Karpas-422 (cell line): ENCODE measurements at regions not wholly inside any gene's neighbourhood (a gene's known extent, or its start where the extent isn't known, plus 50 kb on each side); places are given as distances from the start of the nearest gene placed in this dataset.

Source experiments
- DNase-seq: peaks from one replicate; pipeline ENCODE4 v3.0.0-alpha.2; 2015
- H2AFZ ChIP-seq: fragments of 200-600 bp; sonication (generic); 2 replicates; pipeline ENCODE4 v1.6.1; 2014; ENCODE audit warnings: antibody characterized with exemption, low read length, mixed read lengths
- H3K27ac ChIP-seq: fragments of 200-600 bp; sonication (generic); 2 replicates; pipeline ENCODE4 v1.5.1; 2014; ENCODE audit warnings: mild to moderate bottlenecking, low read length, moderate library complexity
- H3K27me3 ChIP-seq: fragments of 200-600 bp; sonication (generic); 2 replicates; pipeline ENCODE4 v1.6.1; 2014; ENCODE audit warnings: low read length, mixed read lengths
- H3K36me3 ChIP-seq: fragments of 200-600 bp; sonication (generic); 2 replicates; pipeline ENCODE4 v1.6.1; 2014; ENCODE audit warnings: low read length, mixed read lengths; ENCODE audit not compliant: insufficient read depth
- H3K4me1 ChIP-seq: fragments of 200-600 bp; sonication (generic); 2 replicates; pipeline ENCODE4 v1.6.1; 2014; ENCODE audit warnings: mild to moderate bottlenecking, low read length, mixed read lengths
- H3K4me2 ChIP-seq: fragments of 200-600 bp; sonication (generic); 2 replicates; pipeline ENCODE4 v1.6.1; 2014; ENCODE audit warnings: low read length, low read depth, mild to moderate bottlenecking; ENCODE audit not compliant: poor library complexity, severe bottlenecking
- H3K4me3 ChIP-seq: fragments of 200-600 bp; sonication (generic); 2 replicates; pipeline ENCODE4 v1.5.1; 2014; ENCODE audit warnings: mild to moderate bottlenecking, antibody characterized with exemption, low read length, mixed read lengths
- H3K79me2 ChIP-seq: fragments of 200-600 bp; sonication (generic); 2 replicates; pipeline ENCODE4 v1.6.1; 2014; ENCODE audit warnings: mild to moderate bottlenecking, low read length, mixed read lengths
- H3K9ac ChIP-seq: fragments of 200-600 bp; sonication (generic); 2 replicates; pipeline ENCODE4 v1.6.0; 2014; ENCODE audit warnings: low read length
- H3K9me2 ChIP-seq: fragments of 200-600 bp; sonication (generic), shearing (Covaris generic); replicated peaks from 2 replicates; pipeline ENCODE4 v1.6.0; 2014; ENCODE audit warnings: mild to moderate bottlenecking, low read length, moderate library complexity; ENCODE audit not compliant: insufficient read depth
- H3K9me3 ChIP-seq: fragments of 300-700, 200-600 bp; sonication (generic); 2 replicates; pipeline ENCODE4 v1.6.1; 2014; ENCODE audit warnings: low read length, mixed read lengths
- H4K20me1 ChIP-seq: fragments of 200-600 bp; sonication (generic); 2 replicates; pipeline ENCODE4 v1.6.1; 2014; ENCODE audit warnings: mild to moderate bottlenecking, antibody characterized with exemption, low read length, low read depth; ENCODE audit not compliant: insufficient read depth

DNA sequence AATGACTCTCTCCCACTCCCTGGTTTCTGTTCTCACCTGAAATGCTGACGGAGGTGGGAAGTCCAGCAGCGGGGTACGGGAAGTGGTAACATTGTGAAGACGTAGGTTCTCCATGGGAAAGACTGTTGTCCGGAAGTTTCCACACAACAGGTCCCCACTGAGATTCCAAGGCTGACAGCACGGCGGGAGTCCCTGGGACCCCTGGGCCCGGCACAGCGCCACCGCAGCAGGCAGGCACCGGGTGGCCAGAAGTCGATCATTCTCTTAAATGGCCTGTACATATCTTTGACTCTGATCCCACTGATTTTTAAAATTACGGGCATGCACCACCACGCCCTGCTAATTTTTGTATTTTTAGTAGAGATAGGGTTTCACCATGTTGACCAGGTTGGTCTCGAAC is 201.0 kb upstream of the SALL3 start:
- H3K4me1 ChIP-seq, result no peaks in the 10 kb centered on the region
- H4K20me1 ChIP-seq, result 0 out of 2 replicates have a peak, but pooled peaks cover 6% of the 10 kb centered on the region
- H3K27me3 ChIP-seq, result no peaks in the 10 kb centered on the region
- H2AFZ ChIP-seq, result no peak overlapping the region
- no peaks in the 10 kb centered on the region for H3K9me3 ChIP-seq
- DNase-seq, result no peak
- no peak overlapping the region for H3K9ac ChIP-seq
- H3K9me2 ChIP-seq, result no peaks in the 10 kb centered on the region
- no peaks in the 10 kb centered on the region for H3K36me3 ChIP-seq
- no peaks in the 10 kb centered on the region for H3K79me2 ChIP-seq
- H3K4me2 ChIP-seq, result no peak overlapping the region
- H3K27ac ChIP-seq, result no peak overlapping the region
- no peak overlapping the region for H3K4me3 ChIP-seq

GRCh38 chr18:78779996-78780718 is 199.5 kb upstream of the SALL3 start:
- Histone ChIP-seq H3K4me3 (no peak overlapping the region), H2AFZ (no peak overlapping the region), H3K27ac (no peak overlapping the region), H3K79me2 (no peaks in the 10 kb centered on the region), H3K4me1 (no peaks in the 10 kb centered on the region), H3K36me3 (no peaks in the 10 kb centered on the region), H3K9me2 (no peaks in the 10 kb centered on the region), H3K27me3 (no peaks in the 10 kb centered on the region), H4K20me1 (0 out of 2 replicates have a peak, but pooled peaks cover 6% of the 10 kb centered on the region), H3K9ac (no peak overlapping the region), H3K9me3 (no peaks in the 10 kb centered on the region), H3K4me2 (no peak overlapping the region)
- DNase-seq, result no peak

DNA sequence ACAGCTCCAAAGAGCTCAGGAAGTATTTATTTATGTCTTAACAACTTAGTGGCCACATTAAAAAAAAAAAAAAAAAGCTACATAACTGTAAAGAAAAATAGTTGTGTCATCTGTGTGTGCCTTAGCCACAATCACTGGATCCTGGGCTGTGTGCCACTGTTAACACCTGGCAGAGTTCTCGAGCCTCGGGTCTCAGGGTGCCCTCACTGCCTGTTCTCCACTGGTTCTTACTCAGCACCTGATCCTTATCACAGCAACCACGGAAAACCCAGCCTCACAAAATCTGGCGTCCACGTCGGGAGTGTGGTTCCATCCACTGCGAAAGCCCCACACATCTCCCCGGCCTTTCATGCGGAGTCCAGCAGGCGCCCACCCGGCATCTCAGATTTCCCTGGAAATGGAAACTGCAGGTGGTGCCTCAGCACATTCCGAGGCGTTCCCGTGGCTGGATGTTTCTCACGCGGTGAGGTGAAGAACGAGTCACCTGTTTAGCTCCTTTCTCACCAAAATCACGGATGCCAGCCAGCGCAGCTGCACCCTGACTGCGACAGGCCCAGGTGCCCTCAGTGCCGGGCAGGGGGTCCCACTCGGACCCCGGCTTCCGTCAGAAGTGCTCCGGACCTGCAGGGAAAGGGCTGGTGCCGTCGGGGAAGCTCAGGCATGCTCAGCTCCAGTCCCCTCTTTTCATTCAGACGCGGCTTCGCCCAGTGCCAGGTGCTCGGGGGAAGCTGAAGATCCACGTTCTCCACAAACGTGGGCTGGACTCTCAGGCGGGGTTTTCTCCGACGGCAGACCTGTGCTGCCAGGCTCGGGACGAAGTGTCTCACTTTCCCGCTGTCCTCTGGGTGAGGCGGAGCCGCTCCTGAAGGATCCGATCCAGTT is 198.7 kb upstream of the SALL3 start:
- Histone ChIP-seq H3K9ac (no peak overlapping the region), H3K9me2 (no peaks in the 10 kb centered on the region), H3K79me2 (no peaks in the 10 kb centered on the region), H3K4me3 (no peak overlapping the region), H3K27me3 (0 out of 2 replicates have a peak, but pooled peaks cover 2% of the 10 kb centered on the region), H2AFZ (no peak overlapping the region), H3K9me3 (no peaks in the 10 kb centered on the region), H4K20me1 (0 out of 2 replicates have a peak, but pooled peaks cover 6% of the 10 kb centered on the region), H3K4me1 (no peaks in the 10 kb centered on the region), H3K4me2 (no peak overlapping the region), H3K27ac (no peak overlapping the region), H3K36me3 (no peaks in the 10 kb centered on the region)
- no peak for DNase-seq

DNA sequence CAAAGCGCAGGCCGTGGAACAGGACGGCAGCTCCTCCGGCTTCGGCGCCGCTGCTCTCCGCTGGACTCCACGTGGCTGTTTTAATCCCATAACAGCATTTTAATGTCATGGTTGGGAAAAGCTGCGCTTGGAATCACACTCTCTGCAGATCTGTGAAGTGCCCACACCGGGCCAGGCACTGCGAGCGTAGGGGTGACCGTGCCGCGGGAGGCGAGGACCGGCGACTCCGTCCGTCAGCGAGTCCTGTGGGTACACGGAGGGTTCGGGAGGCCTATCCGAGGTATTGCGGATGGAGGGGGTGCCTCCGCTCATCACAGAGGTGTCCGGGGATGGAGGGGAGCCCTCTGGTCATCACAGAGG is 198.0 kb upstream of the SALL3 start:
- H3K36me3 ChIP-seq, result no peaks in the 10 kb centered on the region
- no peaks in the 10 kb centered on the region for H3K4me1 ChIP-seq
- H3K9me2 ChIP-seq, result no peaks in the 10 kb centered on the region
- H3K79me2 ChIP-seq, result no peaks in the 10 kb centered on the region
- H3K9me3 ChIP-seq, result no peaks in the 10 kb centered on the region
- no peak overlapping the region for H3K9ac ChIP-seq
- 0 out of 2 replicates have a peak, but pooled peaks cover 6% of the 10 kb centered on the region for H4K20me1 ChIP-seq
- H3K27ac ChIP-seq, result no peak overlapping the region
- H2AFZ ChIP-seq, result no peak overlapping the region
- no peak overlapping the region for H3K4me2 ChIP-seq
- no peak overlapping the region for H3K4me3 ChIP-seq
- no peak for DNase-seq
- H3K27me3 ChIP-seq, result 0 out of 2 replicates have a peak, but pooled peaks cover 2% of the 10 kb centered on the region

DNA sequence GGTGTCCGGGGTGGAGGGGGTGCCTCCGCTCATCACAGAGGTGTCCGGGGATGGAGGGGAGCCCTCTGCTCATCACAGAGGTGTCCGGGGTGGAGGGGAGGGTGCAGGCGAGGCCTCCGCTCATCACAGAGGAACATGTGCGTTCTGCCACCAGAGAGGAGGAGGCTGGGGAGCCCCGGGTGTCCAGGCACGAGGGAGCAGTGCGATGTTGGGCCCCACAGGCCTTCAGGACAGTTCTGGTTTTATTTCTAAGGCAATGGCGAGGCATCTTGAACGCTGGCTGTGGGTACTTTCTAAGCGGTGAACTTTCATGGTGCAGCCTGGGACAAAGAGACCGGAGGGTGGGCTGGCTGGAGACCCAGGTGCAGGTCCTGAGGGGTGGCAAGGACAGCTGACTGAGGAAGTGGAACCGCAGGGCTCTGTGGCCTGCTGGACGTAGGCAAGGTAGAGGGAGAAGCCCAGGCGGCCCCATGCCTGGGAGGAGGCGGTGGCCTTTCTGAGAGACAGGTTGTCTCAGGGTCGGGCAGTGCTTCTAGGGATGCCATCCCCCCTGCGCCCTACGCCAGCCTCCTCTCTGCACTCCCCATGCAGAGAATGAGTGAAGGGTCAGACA is 196.6 kb upstream of the SALL3 start:
- Histone ChIP-seq H3K4me1 (no peaks in the 10 kb centered on the region), H4K20me1 (no peaks in the 10 kb centered on the region), H3K4me3 (no peak overlapping the region), H3K9ac (no peak overlapping the region), H3K27ac (no peak overlapping the region), H2AFZ (no peak overlapping the region), H3K4me2 (no peak overlapping the region), H3K9me3 (no peaks in the 10 kb centered on the region), H3K36me3 (no peaks in the 10 kb centered on the region), H3K9me2 (no peaks in the 10 kb centered on the region), H3K27me3 (0 out of 2 replicates have a peak, but pooled peaks cover 2% of the 10 kb centered on the region), H3K79me2 (no peaks in the 10 kb centered on the region)
- no peak for DNase-seq

DNA sequence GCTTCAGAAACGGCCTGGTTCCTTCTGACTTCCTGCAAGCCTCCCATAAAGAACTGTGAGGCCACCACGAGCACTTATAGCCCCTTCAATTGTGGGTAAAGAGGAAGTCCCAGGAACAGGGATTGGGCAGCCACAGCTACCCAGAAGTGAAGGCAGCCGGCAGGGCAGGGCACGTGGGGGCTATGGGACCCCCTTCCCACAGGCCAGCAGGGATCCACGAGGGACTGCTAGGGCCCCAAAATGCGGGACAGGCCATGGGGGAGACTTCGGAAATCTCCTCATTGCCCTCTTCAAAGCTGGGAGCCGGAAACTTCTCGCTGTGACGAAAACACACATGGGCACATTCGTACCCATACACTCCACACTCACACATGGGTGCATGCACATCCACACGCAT is 196.1 kb upstream of the SALL3 start:
- Histone ChIP-seq H2AFZ (no peak overlapping the region), H3K27ac (no peak overlapping the region), H3K4me1 (no peaks in the 10 kb centered on the region), H3K9me2 (no peaks in the 10 kb centered on the region), H3K9ac (no peak overlapping the region), H3K9me3 (no peaks in the 10 kb centered on the region), H3K36me3 (no peaks in the 10 kb centered on the region), H4K20me1 (no peaks in the 10 kb centered on the region), H3K4me3 (no peak overlapping the region), H3K4me2 (no peak overlapping the region), H3K79me2 (no peaks in the 10 kb centered on the region), H3K27me3 (0 out of 2 replicates have a peak, but pooled peaks cover 2% of the 10 kb centered on the region)
- no peak for DNase-seq

- H3K79me2 ChIP-seq, result no peaks in the 10 kb centered on the region
- H2AFZ ChIP-seq, result no peak overlapping the region
- no peak overlapping the region for H3K27ac ChIP-seq
- H3K27me3 ChIP-seq, result 0 out of 2 replicates have a peak, but pooled peaks cover 2% of the 10 kb centered on the region
- no peak for DNase-seq
- no peak overlapping the region for H3K4me3 ChIP-seq
- no peaks in the 10 kb centered on the region for H3K4me1 ChIP-seq
- no peaks in the 10 kb centered on the region for H3K36me3 ChIP-seq
- H3K9me3 ChIP-seq, result no peaks in the 10 kb centered on the region
- no peaks in the 10 kb centered on the region for H3K9me2 ChIP-seq
- no peak overlapping the region for H3K4me2 ChIP-seq
- H4K20me1 ChIP-seq, result no peaks in the 10 kb centered on the region
- H3K9ac ChIP-seq, result no peak overlapping the region
Measured at GRCh38 chr18:78784861-78785260, 194.8 kb upstream of the SALL3 start.

GRCh38 chr18:78785706-78786105 is 193.9 kb upstream of the SALL3 start:
- H2AFZ ChIP-seq, result no peak overlapping the region
- H3K9ac ChIP-seq, result no peak overlapping the region
- no peaks in the 10 kb centered on the region for H3K4me1 ChIP-seq
- no peaks in the 10 kb centered on the region for H3K36me3 ChIP-seq
- H3K4me2 ChIP-seq, result no peak overlapping the region
- H3K27me3 ChIP-seq, result peaks cover 2% of the 10 kb centered on the region; the same call in 1 of the 2 replicates
- H3K9me2 ChIP-seq, result no peaks in the 10 kb centered on the region
- no peak overlapping the region for H3K4me3 ChIP-seq
- H3K79me2 ChIP-seq, result no peaks in the 10 kb centered on the region
- no peak for DNase-seq
- H4K20me1 ChIP-seq, result no peaks in the 10 kb centered on the region
- H3K9me3 ChIP-seq, result no peaks in the 10 kb centered on the region
- no peak overlapping the region for H3K27ac ChIP-seq
